Activated T-cell treated with anti-CD3 and anti-CD28 coated beads, Interleukin-2, amount 50 U/mL, for 72 hours (primary cell): ENCODE measurements at regions not wholly inside any gene's neighbourhood (a gene's known extent, or its start where the extent isn't known, plus 50 kb on each side); places are given as distances from the start of the nearest gene placed in this dataset.

Source experiments
- ATAC-seq, 2 donors: fragments of 150-1000 bp; cut with Tn5 transposase; replicated peaks in 1 of 2; 2 replicates each; pipeline ENCODE4 v1.10.0; 2021; ENCODE audit warnings: moderate library complexity in 2 of 2, mild to moderate bottlenecking in 1 of 2
- DNase-seq, 2 donors: peaks; one replicate each; pipeline ENCODE4 v3.0.0; 2021 to 2022; ENCODE audit warnings: mixed read lengths in 1 of 2
- H3K27ac Mint-ChIP-seq: one replicate; pipeline ENCODE4 v1.8.0; 2022; ENCODE audit warnings: mild to moderate bottlenecking, moderate library complexity, mixed read lengths
- H3K27me3 Mint-ChIP-seq: one replicate; pipeline ENCODE4 v1.8.0; 2022; ENCODE audit warnings: low read depth, mixed read lengths
- H3K36me3 Mint-ChIP-seq, 2 donors: one replicate each; pipeline ENCODE4 v1.8.0; 2022; ENCODE audit warnings: mixed read lengths in 2 of 2, mild to moderate bottlenecking in 1 of 2; ENCODE audit not compliant: insufficient read depth in 2 of 2
- H3K4me1 Mint-ChIP-seq: one replicate; pipeline ENCODE4 v1.8.0; 2022; ENCODE audit warnings: low read depth, mixed read lengths
- H3K4me3 Mint-ChIP-seq, 2 donors: one replicate each; pipeline ENCODE4 v1.8.0; 2022; ENCODE audit warnings: mild to moderate bottlenecking in 2 of 2, mixed read lengths in 2 of 2, moderate library complexity in 2 of 2
- H3K9me3 Mint-ChIP-seq, 2 donors: one replicate each; pipeline ENCODE4 v1.8.0; 2022; ENCODE audit warnings: mixed read lengths in 2 of 2

GRCh38 chr17:79522414-79522813, 88.4 kb downstream of the RBFOX3 start:
- DNase-seq, result no peak
- H3K4me1 Mint-ChIP-seq, result no peaks in the 10 kb centered on the region
- no peaks in the 10 kb centered on the region for H3K9me3 Mint-ChIP-seq
- no peak overlapping the region for H3K4me3 Mint-ChIP-seq
- no peaks in the 10 kb centered on the region for H3K36me3 Mint-ChIP-seq
- H3K27me3 Mint-ChIP-seq, result peaks cover 7% of the 10 kb centered on the region
- no peak overlapping the region for H3K27ac Mint-ChIP-seq
- ATAC-seq, result no peak

GRCh38 chr17:79521225-79521624, 89.6 kb downstream of the RBFOX3 start:
- no peak for ATAC-seq
- Mint-ChIP-seq H3K4me1 (no peaks in the 10 kb centered on the region), H3K27ac (no peak overlapping the region), H3K27me3 (peaks cover 12% of the 10 kb centered on the region), H3K9me3 (no peaks in the 10 kb centered on the region), H3K36me3 (no peaks in the 10 kb centered on the region), H3K4me3 (no peak overlapping the region)
- DNase-seq, result no peak

GRCh38 chr17:79520167-79521165, 90.4 kb downstream of the RBFOX3 start:
- Mint-ChIP-seq H3K36me3 (no peaks in the 10 kb centered on the region), H3K4me3 (no peak overlapping the region), H3K4me1 (no peaks in the 10 kb centered on the region), H3K27ac (no peak overlapping the region), H3K27me3 (peaks cover 19% of the 10 kb centered on the region), H3K9me3 (no peaks in the 10 kb centered on the region)
- DNase-seq, result no peak
- ATAC-seq, result no peak

GRCh38 chr17:79519601-79520000, 91.2 kb downstream of the RBFOX3 start:
- no peaks in the 10 kb centered on the region for H3K4me1 Mint-ChIP-seq
- no peak for DNase-seq
- no peak for ATAC-seq
- H3K27ac Mint-ChIP-seq, result no peak overlapping the region
- H3K36me3 Mint-ChIP-seq, result no peaks in the 10 kb centered on the region
- H3K4me3 Mint-ChIP-seq, result no peak overlapping the region
- no peaks in the 10 kb centered on the region for H3K9me3 Mint-ChIP-seq
- H3K27me3 Mint-ChIP-seq, result peaks cover 21% of the 10 kb centered on the region

GRCh38 chr17:79518585-79519523, 92.0 kb downstream of the RBFOX3 start:
- H3K36me3 Mint-ChIP-seq, result no peaks in the 10 kb centered on the region
- H3K27me3 Mint-ChIP-seq, result peaks cover 21% of the 10 kb centered on the region
- H3K27ac Mint-ChIP-seq, result no peak overlapping the region
- no peaks in the 10 kb centered on the region for H3K4me1 Mint-ChIP-seq
- no peak overlapping the region for H3K4me3 Mint-ChIP-seq
- ATAC-seq (no peak), DNase-seq (no peak)
- no peaks in the 10 kb centered on the region for H3K9me3 Mint-ChIP-seq

GRCh38 chr17:79517827-79518584, 92.8 kb downstream of the RBFOX3 start:
- Mint-ChIP-seq H3K27me3 (peaks cover 21% of the 10 kb centered on the region), H3K9me3 (no peaks in the 10 kb centered on the region), H3K4me3 (no peak overlapping the region), H3K27ac (no peak overlapping the region), H3K4me1 (no peaks in the 10 kb centered on the region), H3K36me3 (no peaks in the 10 kb centered on the region)
- DNase-seq (no peak), ATAC-seq (no peak)

- Mint-ChIP-seq H3K27ac (no peak overlapping the region), H3K36me3 (peaks cover 0 to 3% of the 10 kb centered on the region in 2 donors), H3K4me3 (no peak overlapping the region), H3K27me3 (peaks cover 21% of the 10 kb centered on the region), H3K9me3 (peaks cover 0 to 3% of the 10 kb centered on the region in 2 donors), H3K4me1 (no peaks in the 10 kb centered on the region)
- ATAC-seq (no peak), DNase-seq (no peak)
Observed at GRCh38 chr17:79515646-79516571, 94.9 kb downstream of the RBFOX3 start.

GRCh38 chr17:79515110-79515509, 95.7 kb downstream of the RBFOX3 start:
- peaks cover 0 to 3% of the 10 kb centered on the region in 2 donors for H3K9me3 Mint-ChIP-seq
- DNase-seq (no peak), ATAC-seq (no peak)
- H3K27me3 Mint-ChIP-seq, result peaks cover 21% of the 10 kb centered on the region
- H3K27ac Mint-ChIP-seq, result no peak overlapping the region
- no peaks in the 10 kb centered on the region for H3K4me1 Mint-ChIP-seq
- H3K4me3 Mint-ChIP-seq, result no peak overlapping the region
- H3K36me3 Mint-ChIP-seq, result peaks cover 0 to 3% of the 10 kb centered on the region in 2 donors

- H3K9me3 Mint-ChIP-seq, result peaks cover 0 to 3% of the 10 kb centered on the region in 2 donors
- no peaks in the 10 kb centered on the region for H3K4me1 Mint-ChIP-seq
- H3K27ac Mint-ChIP-seq, result no peak overlapping the region
- peaks cover 21% of the 10 kb centered on the region for H3K27me3 Mint-ChIP-seq
- no peak for ATAC-seq
- H3K36me3 Mint-ChIP-seq, result peaks cover 0 to 3% of the 10 kb centered on the region in 2 donors
- no peak overlapping the region for H3K4me3 Mint-ChIP-seq
- DNase-seq, result no peak
Observed at GRCh38 chr17:79513820-79514535, 96.9 kb downstream of the RBFOX3 start.

GRCh38 chr17:79513206-79513605, 97.6 kb downstream of the RBFOX3 start:
- Mint-ChIP-seq H3K4me3 (no peak overlapping the region), H3K27me3 (peaks cover 19% of the 10 kb centered on the region)

GRCh38 chr17:79511471-79511870, 99.4 kb downstream of the RBFOX3 start:
- peaks cover 11% of the 10 kb centered on the region for H3K27me3 Mint-ChIP-seq
- DNase-seq, result no peak
- H3K4me3 Mint-ChIP-seq, result no peak overlapping the region
- H3K4me1 Mint-ChIP-seq, result no peaks in the 10 kb centered on the region
- peaks cover 0 to 3% of the 10 kb centered on the region in 2 donors for H3K9me3 Mint-ChIP-seq
- ATAC-seq, result no peak
- peaks cover 0 to 3% of the 10 kb centered on the region in 2 donors for H3K36me3 Mint-ChIP-seq
- H3K27ac Mint-ChIP-seq, result no peak overlapping the region

More at GRCh38 chr17:79513206-79513605, 97.6 kb downstream of the RBFOX3 start:
- no peak overlapping the region for H3K27ac Mint-ChIP-seq
- ATAC-seq, result no peak
- no peaks in the 10 kb centered on the region for H3K4me1 Mint-ChIP-seq
- DNase-seq, result no peak
- H3K9me3 Mint-ChIP-seq, result peaks cover 0 to 3% of the 10 kb centered on the region in 2 donors
- peaks cover 0 to 3% of the 10 kb centered on the region in 2 donors for H3K36me3 Mint-ChIP-seq
